Thyroid gland (tissue), 4 donors: ENCODE measurements at regions not wholly inside any gene's neighbourhood (a gene's known extent, or its start where the extent isn't known, plus 50 kb on each side); places are given as distances from the start of the nearest gene placed in this dataset.
"Not testable (repeated sequence)": the region's sequence is repeated elsewhere in the genome, so short reads cannot be mapped to it uniquely, and the experiment has no call there.

ENCODE experiments used
- DNase-seq, 2 donors: peaks; one replicate each; pipeline ENCODE4 v3.0.0-alpha.2; 2019
- H3K27ac ChIP-seq, 3 donors: fragments of 200-600 bp; sonication (generic); 1 replicate in 2 of 3; 2 replicates in 1 of 3; pipeline ENCODE4 v1.5.1; 2016 to 2019; ENCODE audit warnings: mild to moderate bottlenecking in 1 of 3, moderate library complexity in 1 of 3
- H3K27me3 ChIP-seq: fragments of 200-600 bp; sonication (generic); one replicate; pipeline ENCODE4 v1.5.1; 2019
- H3K36me3 ChIP-seq, 2 donors: fragments of 200-600 bp; sonication (generic); one replicate each; pipeline ENCODE4 v1.5.1; 2016 to 2019
- H3K4me1 ChIP-seq, 2 donors: fragments of 200-600 bp; sonication (generic); one replicate each; pipeline ENCODE4 v1.5.1; 2017 to 2019
- H3K4me3 ChIP-seq, 3 donors: fragments of 200-600 bp; sonication (generic); replicated peaks in 1 of 3; 1 replicate in 2 of 3; 2 replicates in 1 of 3; pipeline ENCODE4 v1.5.1; 2016; ENCODE audit warnings: mild to moderate bottlenecking in 1 of 3
- H3K9me3 ChIP-seq: fragments of 200-600 bp; sonication (generic); one replicate; pipeline ENCODE4 v1.5.1; 2017
- WGBS, 2 donors: methylation state at CpG; one replicate each; pipeline ENCODE4 v1.1.5; 2017; 5-methylcytosine and 5-hydroxymethylcytosine counted together
- intact Hi-C: fragments of 100-400 bp; cut with DNase I; formaldehyde crosslinking; loops from one replicate; pipeline ENCODE4 v1.15.1; 2023

- H3K27ac ChIP-seq, H3K27me3 ChIP-seq, DNase-seq, H3K36me3 ChIP-seq, H3K4me1 ChIP-seq, intact Hi-C loops, H3K9me3 ChIP-seq, H3K4me3 ChIP-seq: not testable (repeated sequence)
- WGBS, 2 donors: no CpG with 5 or more reads among the region's 4 CpGs
Measured at GRCh38 chr9:61817127-61817705, 627.4 kb downstream of the SPATA31A7 start.

- peak overlapping the region in 1 of 3 donors; percentile 26 for H3K4me3 ChIP-seq
- WGBS, 2 donors: no CpG with 5 or more reads among the region's 40 CpGs
- H3K9me3 ChIP-seq, H3K4me1 ChIP-seq, H3K36me3 ChIP-seq, H3K27ac ChIP-seq, intact Hi-C loops, H3K27me3 ChIP-seq: not testable (repeated sequence)
- DNase-seq: peak; percentile 83
Measured at GRCh38 chr9:61853624-61854259, 663.9 kb downstream of the SPATA31A7 start.

GRCh38 chr9:61854260-61854640 lies 664.4 kb downstream of the SPATA31A7 start:
- peak overlapping the region in 1 of 3 donors; percentile 26 for H3K4me3 ChIP-seq
- no CpG with 5 or more reads among the region's 21 CpGs for WGBS, 2 donors
- H3K27me3 ChIP-seq, intact Hi-C loops, H3K36me3 ChIP-seq, H3K27ac ChIP-seq, H3K9me3 ChIP-seq, H3K4me1 ChIP-seq: not testable (repeated sequence)
- DNase-seq: peak in 1 of 2 donors; percentile 1

GRCh38 chr9:61856283-61856682 lies 666.4 kb downstream of the SPATA31A7 start:
- H3K4me3 ChIP-seq, H3K9me3 ChIP-seq, H3K4me1 ChIP-seq, intact Hi-C loops, H3K27me3 ChIP-seq, H3K36me3 ChIP-seq, DNase-seq, H3K27ac ChIP-seq: not testable (repeated sequence)
- no CpG with 5 or more reads among the region's 33 CpGs for WGBS, 2 donors

- 52 to 55% methylated on average over 8 of the region's 28 CpGs for whole genome bisulfite sequencing, 2 donors
- H3K27ac ChIP-seq, H3K4me3 ChIP-seq, H3K4me1 ChIP-seq, H3K27me3 ChIP-seq, H3K9me3 ChIP-seq, intact Hi-C loops, H3K36me3 ChIP-seq: not testable (repeated sequence)
- peak in 1 of 2 donors; percentile 1 for DNase-seq
Measured at GRCh38 chr9:61856858-61857453, 667.1 kb downstream of the SPATA31A7 start.

- H3K4me1 ChIP-seq, DNase-seq, H3K27ac ChIP-seq, H3K36me3 ChIP-seq, intact Hi-C loops, H3K27me3 ChIP-seq, H3K9me3 ChIP-seq, H3K4me3 ChIP-seq: not testable (repeated sequence)
- no CpG with 5 or more reads among the region's 42 CpGs for WGBS, 2 donors
Measured at GRCh38 chr9:61857709-61858351, 668.0 kb downstream of the SPATA31A7 start.

GRCh38 chr9:61862431-61862971 lies 672.7 kb downstream of the SPATA31A7 start:
- H3K4me3 ChIP-seq, H3K27ac ChIP-seq, intact Hi-C loops, H3K4me1 ChIP-seq, H3K27me3 ChIP-seq, H3K9me3 ChIP-seq, H3K36me3 ChIP-seq: not testable (repeated sequence)
- peak; percentile 83 to 84 for DNase-seq
- WGBS, 2 donors: 0 to 39% methylated on average over 4 to 11 of the region's 29 CpGs

- DNase-seq, H3K4me1 ChIP-seq, H3K4me3 ChIP-seq, H3K9me3 ChIP-seq, H3K27ac ChIP-seq, H3K27me3 ChIP-seq, intact Hi-C loops, H3K36me3 ChIP-seq: not testable (repeated sequence)
- 83 to 90% methylated on average over 5 of the region's 7 CpGs for WGBS, 2 donors
Measured at GRCh38 chr9:61864463-61864862, 674.6 kb downstream of the SPATA31A7 start.

- H3K27me3 ChIP-seq, H3K36me3 ChIP-seq, H3K4me3 ChIP-seq, H3K9me3 ChIP-seq, H3K27ac ChIP-seq, H3K4me1 ChIP-seq, DNase-seq, intact Hi-C loops: not testable (repeated sequence)
- 0% methylated on average over 1 of the region's 32 CpGs; no CpG with 5 or more reads in 1 of the 2 donors for WGBS, 2 donors
Measured at GRCh38 chr9:61868965-61869364, 679.1 kb downstream of the SPATA31A7 start.

GRCh38 chr9:61872329-61872728 lies 682.5 kb downstream of the SPATA31A7 start:
- H3K36me3 ChIP-seq, H3K27ac ChIP-seq, intact Hi-C loops, H3K27me3 ChIP-seq, H3K4me1 ChIP-seq, H3K9me3 ChIP-seq, H3K4me3 ChIP-seq: not testable (repeated sequence)
- peak in 1 of 2 donors; percentile 0 for DNase-seq
- 85 to 100% methylated on average over 1 of the region's 2 CpGs for WGBS, 2 donors
